PC-3 (cell line): ENCODE measurements at regions not wholly inside any gene's neighbourhood (a gene's known extent, or its start where the extent isn't known, plus 50 kb on each side); places are given as distances from the start of the nearest gene placed in this dataset.

Source experiments
- ATAC-seq: fragments of 200-7000 bp; cut with Tn5 transposase; 2 replicates; pipeline ENCODE4 v1.9.1; 2020; ENCODE audit warnings: mild to moderate bottlenecking, moderate library complexity
- BruUV-seq: library from RNA; stranded (reverse); fragments of 400-500 nt; replicated peaks from 2 replicates; lab custom pipeline; 2021; lab: Mats Ljungman, UMichigan
- CTCF ChIA-PET: fragments of 300-600 bp; sonication (Branson Sonifier 250); formaldehyde crosslinking; loops from one replicate; lab custom pipeline; 2022; ENCODE audit warnings: antibody characterized with exemption; lab: Charles Lee
- POLR2A ChIA-PET: fragments of 300-600 bp; sonication (Branson Sonifier 250); formaldehyde crosslinking; loops from one replicate; lab custom pipeline; 2022; ENCODE audit warnings: antibody characterized with exemption; ENCODE audit not compliant: unreplicated experiment; lab: Charles Lee
- DNase-seq: peaks from one replicate; pipeline ENCODE4 v3.0.0-alpha.2; 2015
- H2AFZ ChIP-seq: fragments of 300-600 bp; sonication (generic); 2 replicates; pipeline ENCODE4 v1.6.0; 2016; ENCODE audit warnings: antibody characterized with exemption, low read length
- H3F3A ChIP-seq: fragments of 300-600 bp; sonication (generic); one replicate; pipeline ENCODE4 v1.6.0; 2017; ENCODE audit warnings: antibody characterized with exemption, low read length, control low read depth, mild to moderate bottlenecking; ENCODE audit not compliant: unreplicated experiment
- H3K27ac ChIP-seq: fragments of 300-600 bp; sonication (generic); 2 replicates; pipeline ENCODE4 v1.5.1; 2016; ENCODE audit warnings: mild to moderate bottlenecking, low read length
- H3K27me3 ChIP-seq: fragments of 300-600 bp; sonication (generic); 2 replicates; pipeline ENCODE4 v1.6.1; 2016; ENCODE audit warnings: low read length, mixed read lengths
- H3K36me3 ChIP-seq: fragments of 300-600 bp; sonication (generic); 2 replicates; pipeline ENCODE4 v1.6.1; 2016; ENCODE audit warnings: low read depth, mixed run types, low read length, mixed read lengths
- H3K4me1 ChIP-seq: fragments of 300-600 bp; sonication (generic); 2 replicates; pipeline ENCODE4 v1.5.1; 2016; ENCODE audit warnings: low read length; ENCODE audit not compliant: insufficient read depth
- H3K4me2 ChIP-seq: fragments of 300-600 bp; sonication (generic); 2 replicates; pipeline ENCODE4 v1.6.0; 2016; ENCODE audit warnings: low read length
- H3K4me3 ChIP-seq: fragments of 300-600 bp; sonication (generic); 2 replicates; pipeline ENCODE4 v1.5.1; 2016; ENCODE audit warnings: mild to moderate bottlenecking, low read length, mixed read lengths
- H3K79me2 ChIP-seq: fragments of 300-600 bp; sonication (generic); 2 replicates; pipeline ENCODE4 v1.6.1; 2017; ENCODE audit warnings: low read length, mixed read lengths
- H3K9ac ChIP-seq: fragments of 300-600 bp; sonication (generic); 2 replicates; pipeline ENCODE4 v1.6.0; 2016; ENCODE audit warnings: mild to moderate bottlenecking, low read length
- H3K9me2 ChIP-seq: fragments of 300-600 bp; sonication (generic); replicated peaks from 2 replicates; pipeline ENCODE4 v1.6.1; 2016; ENCODE audit warnings: mixed run types, low read length, mixed read lengths
- H3K9me3 ChIP-seq: fragments of 300-600 bp; sonication (generic); 2 replicates; pipeline ENCODE4 v1.6.1; 2016; ENCODE audit warnings: low read length, mixed read lengths
- H4K20me1 ChIP-seq: fragments of 300-600 bp; sonication (generic); 2 replicates; pipeline ENCODE4 v1.6.1; 2016; ENCODE audit warnings: low read length, mixed read lengths
- EZH2 ChIP-seq: fragments of 300-600 bp; sonication (generic); IDR thresholded peaks from one replicate; pipeline ENCODE4 v1.6.1; 2017; ENCODE audit warnings: antibody characterized with exemption, mild to moderate bottlenecking, low read length; ENCODE audit not compliant: unreplicated experiment
- EZH2phosphoT487 ChIP-seq: fragments of 300-600 bp; sonication (generic); IDR thresholded peaks from 2 replicates; pipeline ENCODE4 v1.6.1; 2018; ENCODE audit warnings: mild to moderate bottlenecking, antibody characterized with exemption, low read length, borderline replicate concordance
- intact Hi-C: fragments of 100-400 bp; cut with micrococcal nuclease; formaldehyde crosslinking; loops from 2 replicates; pipeline ENCODE4 v1.9.0; 2023
- TF ChIP-seq, protein P1 (sequence below): fragments of 300-600 bp; sonication (generic); conservative IDR thresholded peaks from 2 replicates; pipeline ENCODE4 v1.5.1; 2017; ENCODE audit warnings: antibody characterized with exemption, low read depth, mild to moderate bottlenecking, low read length

DNA sequence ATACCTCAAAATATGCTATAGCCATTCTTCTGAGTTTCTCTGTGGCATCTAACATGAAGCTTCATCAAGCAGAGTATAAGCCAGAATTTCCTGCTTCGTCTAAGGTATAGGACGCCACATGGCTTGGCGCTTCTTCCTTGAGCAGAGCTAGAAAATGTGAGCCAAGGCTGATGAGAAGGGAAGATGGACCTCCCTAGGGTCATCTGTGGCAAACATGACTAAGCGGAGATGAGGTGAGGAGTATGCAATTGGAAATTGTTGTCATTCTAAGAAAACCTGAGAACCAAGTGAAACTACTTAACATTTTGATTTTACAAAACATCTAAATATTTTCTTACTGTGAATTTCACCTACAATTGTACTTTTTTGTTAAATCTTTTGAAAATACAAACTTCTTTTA, 466.5 kb downstream of the PSAT1 start:
- Histone ChIP-seq H3K4me3 (no peak overlapping the region), H3K9ac (no peak overlapping the region), H3K4me2 (no peak overlapping the region), H3K9me3 (no peaks in the 10 kb centered on the region), H3K4me1 (no peaks in the 10 kb centered on the region), H3K27ac (no peak overlapping the region), H4K20me1 (no peaks in the 10 kb centered on the region), H3F3A (no peaks in the 10 kb centered on the region), H3K27me3 (no peaks in the 10 kb centered on the region), H2AFZ (no peak overlapping the region), H3K79me2 (no peaks in the 10 kb centered on the region), H3K36me3 (no peaks in the 10 kb centered on the region), H3K9me2 (no peaks in the 10 kb centered on the region)
- POLR2A ChIA-PET: no interaction called here
- no peak for ATAC-seq
- intact Hi-C loops: no loop called here
- CTCF ChIA-PET: no interaction called here
- TF ChIP-seq EZH2phosphoT487 (no peak), EZH2 (no peak)
- TF ChIP-seq, protein P1, sequence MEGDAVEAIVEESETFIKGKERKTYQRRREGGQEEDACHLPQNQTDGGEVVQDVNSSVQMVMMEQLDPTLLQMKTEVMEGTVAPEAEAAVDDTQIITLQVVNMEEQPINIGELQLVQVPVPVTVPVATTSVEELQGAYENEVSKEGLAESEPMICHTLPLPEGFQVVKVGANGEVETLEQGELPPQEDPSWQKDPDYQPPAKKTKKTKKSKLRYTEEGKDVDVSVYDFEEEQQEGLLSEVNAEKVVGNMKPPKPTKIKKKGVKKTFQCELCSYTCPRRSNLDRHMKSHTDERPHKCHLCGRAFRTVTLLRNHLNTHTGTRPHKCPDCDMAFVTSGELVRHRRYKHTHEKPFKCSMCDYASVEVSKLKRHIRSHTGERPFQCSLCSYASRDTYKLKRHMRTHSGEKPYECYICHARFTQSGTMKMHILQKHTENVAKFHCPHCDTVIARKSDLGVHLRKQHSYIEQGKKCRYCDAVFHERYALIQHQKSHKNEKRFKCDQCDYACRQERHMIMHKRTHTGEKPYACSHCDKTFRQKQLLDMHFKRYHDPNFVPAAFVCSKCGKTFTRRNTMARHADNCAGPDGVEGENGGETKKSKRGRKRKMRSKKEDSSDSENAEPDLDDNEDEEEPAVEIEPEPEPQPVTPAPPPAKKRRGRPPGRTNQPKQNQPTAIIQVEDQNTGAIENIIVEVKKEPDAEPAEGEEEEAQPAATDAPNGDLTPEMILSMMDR: no peak
- BruUV-seq: no TSS peak
- no peak for DNase-seq

DNA sequence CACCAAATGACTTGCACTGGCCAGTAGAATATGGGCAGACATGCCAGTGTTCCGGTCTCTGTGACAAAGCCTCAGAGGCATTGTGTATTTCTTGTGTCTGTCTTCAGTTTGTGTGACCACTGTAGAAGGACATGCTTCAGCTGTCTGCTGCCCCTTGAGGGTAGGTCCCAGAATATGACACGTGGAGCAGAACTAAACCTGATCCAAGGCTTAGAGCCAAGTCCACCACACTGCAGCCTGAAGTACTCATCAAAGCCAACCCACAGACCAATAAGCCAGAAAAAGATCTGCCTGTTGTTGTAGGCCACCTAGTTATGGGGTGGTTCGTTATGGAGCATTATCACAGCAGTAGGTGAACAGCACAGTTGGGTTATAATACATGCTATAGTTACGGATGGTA, 468.9 kb downstream of the PSAT1 start:
- Histone ChIP-seq H3K4me2 (no peak overlapping the region), H3K27ac (no peak overlapping the region), H3K4me1 (no peaks in the 10 kb centered on the region), H3K4me3 (no peak overlapping the region), H3K9me2 (no peaks in the 10 kb centered on the region), H2AFZ (no peak overlapping the region), H3K79me2 (no peaks in the 10 kb centered on the region), H3K9ac (no peak overlapping the region), H3F3A (no peaks in the 10 kb centered on the region), H3K36me3 (no peaks in the 10 kb centered on the region), H4K20me1 (no peaks in the 10 kb centered on the region), H3K27me3 (no peaks in the 10 kb centered on the region), H3K9me3 (no peaks in the 10 kb centered on the region)
- DNase-seq: no peak
- POLR2A ChIA-PET: no interaction called here
- CTCF ChIA-PET: no interaction called here
- intact Hi-C loops: no loop called here
- TF ChIP-seq, protein P1: no peak
- TF ChIP-seq EZH2: no peak
- no peak for TF ChIP-seq EZH2phosphoT487
- ATAC-seq: no peak
- BruUV-seq: no TSS peak

DNA sequence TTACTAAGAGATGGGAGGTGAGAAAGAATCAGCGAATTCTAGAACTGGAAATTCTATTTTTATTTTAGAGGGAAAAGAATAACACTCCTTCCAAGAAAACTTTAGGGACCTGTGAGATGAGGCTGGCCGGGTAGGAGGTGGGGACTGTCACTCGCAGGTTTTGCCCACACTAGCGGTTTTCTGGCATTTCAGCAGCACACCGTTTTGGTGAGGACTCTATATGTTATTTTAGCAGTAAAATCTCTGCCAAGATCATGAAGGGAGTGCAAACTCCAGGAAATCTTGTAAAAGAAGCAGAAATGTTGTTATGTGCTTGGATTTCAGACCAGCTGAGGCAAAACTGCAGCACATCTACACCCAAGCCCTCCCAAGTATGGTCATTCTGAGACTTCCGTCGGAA, 470.6 kb downstream of the PSAT1 start:
- H3K27me3 ChIP-seq: no peaks in the 10 kb centered on the region
- H2AFZ ChIP-seq: no peak overlapping the region
- intact Hi-C loops: no loop called here
- no peaks in the 10 kb centered on the region for H3F3A ChIP-seq
- H3K4me1 ChIP-seq: no peaks in the 10 kb centered on the region
- CTCF ChIA-PET: no interaction called here
- no peak for TF ChIP-seq EZH2phosphoT487
- TF ChIP-seq, protein P1: no peak
- no peak for TF ChIP-seq EZH2
- POLR2A ChIA-PET: no interaction called here
- H3K79me2 ChIP-seq: no peaks in the 10 kb centered on the region
- BruUV-seq: no TSS peak
- H4K20me1 ChIP-seq: no peaks in the 10 kb centered on the region
- H3K36me3 ChIP-seq: no peaks in the 10 kb centered on the region
- DNase-seq (no peak), ATAC-seq (no peak)
- no peaks in the 10 kb centered on the region for H3K9me2 ChIP-seq
- H3K27ac ChIP-seq: no peak overlapping the region
- H3K9ac ChIP-seq: no peak overlapping the region
- no peaks in the 10 kb centered on the region for H3K9me3 ChIP-seq
- no peak overlapping the region for H3K4me2 ChIP-seq
- H3K4me3 ChIP-seq: no peak overlapping the region
